AG10803 (cell line): ENCODE measurements at regions not wholly inside any gene's neighbourhood (a gene's known extent, or its start where the extent isn't known, plus 50 kb on each side); places are given as distances from the start of the nearest gene placed in this dataset.
A peak's percentile ranks its signal among the peaks of the same experiment; 100 is the strongest.

Source experiments
- DNase-seq: peaks from one replicate; pipeline ENCODE4 v3.0.0; 2010; ENCODE audit warnings: low read depth
- H3K4me3 ChIP-seq: 2 replicates; pipeline ENCODE4 v1.5.1; 2011; ENCODE audit warnings: mild to moderate bottlenecking, low read length, control low read depth
- CTCF ChIP-seq: conservative IDR thresholded peaks from 2 replicates; pipeline ENCODE4 v1.5.1; 2011; ENCODE audit warnings: mild to moderate bottlenecking, low read length, control low read depth, inconsistent platforms

- no peak overlapping the region for H3K4me3 ChIP-seq
- TF ChIP-seq CTCF: no peak
- no peak for DNase-seq
Observed at GRCh38 chr2:122205641-122206040, 450.2 kb downstream of the TSN start.

GRCh38 chr2:122206101-122206500 is 450.6 kb downstream of the TSN start:
- H3K4me3 ChIP-seq: no peak overlapping the region
- DNase-seq: peak; percentile 8
- TF ChIP-seq CTCF: no peak

- DNase-seq: no peak
- H3K4me3 ChIP-seq: no peak overlapping the region
- no peak for TF ChIP-seq CTCF
Observed at GRCh38 chr2:122209377-122209776, 453.9 kb downstream of the TSN start.

GRCh38 chr2:122210065-122210464 is 454.6 kb downstream of the TSN start:
- no peak for DNase-seq
- no peak for TF ChIP-seq CTCF

GRCh38 chr2:122210898-122211856 is 455.7 kb downstream of the TSN start:
- peak; percentile 5 for DNase-seq
- TF ChIP-seq CTCF: no peak
- no peak overlapping the region for H3K4me3 ChIP-seq

More at GRCh38 chr2:122210065-122210464, 454.6 kb downstream of the TSN start:
- no peak overlapping the region for H3K4me3 ChIP-seq

- TF ChIP-seq CTCF: no peak
- no peak for DNase-seq
- H3K4me3 ChIP-seq: no peak overlapping the region
Observed at GRCh38 chr2:122213312-122213711, 457.9 kb downstream of the TSN start.

GRCh38 chr2:122216071-122216470 is 460.6 kb downstream of the TSN start:
- no peak for DNase-seq
- no peak for TF ChIP-seq CTCF
- H3K4me3 ChIP-seq: no peak overlapping the region
